ENCODE measurements at regions not wholly inside any gene's neighbourhood (a gene's known extent, or its start where the extent isn't known, plus 50 kb on each side); places are given as distances from the start of the nearest gene placed in this dataset.

DNA sequence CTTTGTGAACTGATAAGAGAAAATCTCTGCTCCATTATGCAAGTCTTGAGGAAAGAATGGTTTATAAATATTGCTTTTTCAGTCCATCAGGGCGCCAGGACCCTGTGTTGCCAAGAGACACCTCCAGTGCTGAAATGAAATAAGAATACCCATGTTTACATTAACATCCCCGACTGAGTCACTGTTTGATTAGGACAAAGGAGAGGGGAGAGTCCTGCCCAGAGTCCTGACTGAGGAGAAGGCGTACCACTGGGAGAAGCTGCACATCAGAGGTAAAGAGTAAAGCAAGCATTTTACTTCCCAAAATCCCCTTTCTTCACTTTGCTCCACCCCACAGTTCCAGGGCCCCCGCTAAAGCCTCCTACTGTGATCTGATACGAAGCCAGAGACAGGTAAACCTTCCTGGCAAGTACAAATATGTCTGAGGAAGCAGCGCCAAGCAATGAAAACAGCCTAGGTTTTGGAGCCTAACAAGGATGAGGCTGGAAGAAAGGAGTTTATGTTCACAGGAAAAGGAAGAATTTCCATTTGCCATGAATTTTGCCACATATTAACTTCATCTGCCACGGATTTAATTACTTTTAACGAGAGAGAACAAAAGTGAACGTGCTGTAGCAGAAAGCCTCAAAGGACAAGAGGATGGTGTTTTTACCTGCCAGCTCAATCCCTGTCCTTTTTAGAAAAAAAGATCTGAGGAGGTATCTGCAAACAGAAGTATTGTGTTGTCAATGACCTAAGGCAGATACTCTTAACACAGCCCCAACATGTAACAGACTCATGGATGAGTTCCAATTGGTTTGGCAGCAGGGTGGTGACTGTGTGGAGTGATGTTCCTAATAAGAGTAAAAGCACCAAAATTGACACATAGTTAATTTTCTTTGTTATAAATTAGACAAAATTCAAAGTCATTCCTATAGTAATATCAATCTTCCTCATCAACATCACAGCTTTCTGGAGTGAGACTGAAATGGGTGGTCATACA is 209.4 kb upstream of the TLE4 start:
- H3K27ac ChIP-seq: no peak overlapping the region
- H3K9me3 ChIP-seq: no peaks in the 10 kb centered on the region
- no peaks in the 10 kb centered on the region for H3K36me3 ChIP-seq
- no peak overlapping the region for H3K4me3 ChIP-seq
- H3K4me1 ChIP-seq: no peaks in the 10 kb centered on the region
- TF ChIP-seq POLR2A (IDR thresholded peaks at IDR 0.05) (no peak), EP300 (IDR thresholded peaks at IDR 0.05) (no peak), CTCF (IDR thresholded peaks at IDR 0.05) (no peak)
- DNase-seq (ENCODE audit: low spot score in 2 of 2): no peak
- H3K27me3 ChIP-seq: no peaks in the 10 kb centered on the region
- 63 to 66% methylated on average over 9 of the region's 9 CpGs for WGBS, 2 donors

DNA sequence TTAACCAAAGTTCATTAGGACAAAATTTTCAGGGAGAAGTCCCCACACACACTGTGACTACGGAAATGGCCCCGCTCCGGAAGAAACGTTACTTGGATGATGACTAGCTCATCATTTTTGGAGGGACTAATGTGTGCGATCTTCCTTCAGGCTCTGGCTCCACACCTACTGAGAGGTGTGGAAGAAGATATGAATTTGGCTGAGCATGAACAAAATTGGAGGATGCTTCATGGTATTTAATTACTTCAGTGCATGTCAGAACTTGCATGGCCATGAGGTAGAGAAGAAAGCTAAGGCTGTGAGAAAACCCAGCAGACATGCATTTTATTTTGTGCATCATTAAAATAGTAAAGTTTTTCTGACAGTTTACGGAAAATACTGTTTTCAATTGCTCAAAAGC is 202.1 kb upstream of the TLE4 start:
- Histone ChIP-seq H3K4me1 (no peaks in the 10 kb centered on the region), H3K9me3 (no peaks in the 10 kb centered on the region), H3K4me3 (no peak overlapping the region), H3K36me3 (no peaks in the 10 kb centered on the region), H3K27me3 (no peaks in the 10 kb centered on the region), H3K27ac (no peak overlapping the region)
- no peak for DNase-seq (ENCODE audit: low spot score in 2 of 2)
- 86 to 88% methylated on average over 6 of the region's 6 CpGs for WGBS, 2 donors
- no peak for TF ChIP-seq CTCF (IDR thresholded peaks at IDR 0.05)
- TF ChIP-seq POLR2A (IDR thresholded peaks at IDR 0.05): no peak
- no peak for TF ChIP-seq EP300 (IDR thresholded peaks at IDR 0.05)

GRCh38 chr9:79371301-79371700 is 200.5 kb upstream of the TLE4 start:
- H3K36me3 ChIP-seq: no peaks in the 10 kb centered on the region
- H3K4me1 ChIP-seq: no peaks in the 10 kb centered on the region
- 83 to 85% methylated on average over 2 of the region's 2 CpGs for WGBS, 2 donors
- DNase-seq (ENCODE audit: low spot score in 2 of 2): no peak
- no peak overlapping the region for H3K27ac ChIP-seq
- TF ChIP-seq CTCF (IDR thresholded peaks at IDR 0.05) (no peak), POLR2A (IDR thresholded peaks at IDR 0.05) (no peak)
- H3K4me3 ChIP-seq: no peak overlapping the region
- H3K27me3 ChIP-seq: no peaks in the 10 kb centered on the region
- H3K9me3 ChIP-seq: no peaks in the 10 kb centered on the region

DNA sequence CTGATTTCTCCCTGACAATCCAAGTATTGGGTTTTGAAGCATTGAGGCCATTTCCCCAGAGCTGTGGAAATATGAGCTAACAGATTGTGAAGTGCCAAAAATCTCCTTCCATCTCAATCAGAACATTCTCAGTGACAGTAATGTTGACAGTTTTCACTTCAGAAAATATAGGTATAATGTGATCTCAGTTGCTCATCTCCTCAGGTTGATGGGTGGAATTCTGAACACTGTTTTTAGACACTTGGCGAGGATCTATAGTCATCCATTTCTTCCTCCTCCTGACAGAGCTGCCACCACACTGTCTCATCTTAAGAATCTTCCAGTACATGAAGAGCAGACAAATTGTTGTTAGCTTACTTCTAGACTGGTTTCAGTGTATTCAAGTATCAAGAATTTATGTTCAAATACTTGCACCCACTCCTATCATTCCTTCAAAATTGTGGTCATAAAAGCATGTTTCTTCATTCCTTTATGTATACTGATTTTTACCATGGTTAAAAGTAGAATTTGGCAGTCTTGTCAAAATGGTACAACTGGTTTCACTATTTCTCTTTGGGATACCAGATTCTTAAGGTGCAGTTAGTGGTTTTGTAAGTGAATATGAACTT is 199.7 kb upstream of the TLE4 start:
- Histone ChIP-seq H3K9me3 (no peaks in the 10 kb centered on the region), H3K27ac (no peak overlapping the region), H3K36me3 (no peaks in the 10 kb centered on the region), H3K4me3 (no peak overlapping the region), H3K27me3 (no peaks in the 10 kb centered on the region), H3K4me1 (no peaks in the 10 kb centered on the region)
- no peak for TF ChIP-seq CTCF (IDR thresholded peaks at IDR 0.05)
- TF ChIP-seq EP300 (IDR thresholded peaks at IDR 0.05): no peak
- TF ChIP-seq POLR2A (IDR thresholded peaks at IDR 0.05): no peak
- DNase-seq (ENCODE audit: low spot score in 2 of 2): no peak
- WGBS, 2 donors: 100% methylated on average over 1 of the region's 1 CpG

DNA sequence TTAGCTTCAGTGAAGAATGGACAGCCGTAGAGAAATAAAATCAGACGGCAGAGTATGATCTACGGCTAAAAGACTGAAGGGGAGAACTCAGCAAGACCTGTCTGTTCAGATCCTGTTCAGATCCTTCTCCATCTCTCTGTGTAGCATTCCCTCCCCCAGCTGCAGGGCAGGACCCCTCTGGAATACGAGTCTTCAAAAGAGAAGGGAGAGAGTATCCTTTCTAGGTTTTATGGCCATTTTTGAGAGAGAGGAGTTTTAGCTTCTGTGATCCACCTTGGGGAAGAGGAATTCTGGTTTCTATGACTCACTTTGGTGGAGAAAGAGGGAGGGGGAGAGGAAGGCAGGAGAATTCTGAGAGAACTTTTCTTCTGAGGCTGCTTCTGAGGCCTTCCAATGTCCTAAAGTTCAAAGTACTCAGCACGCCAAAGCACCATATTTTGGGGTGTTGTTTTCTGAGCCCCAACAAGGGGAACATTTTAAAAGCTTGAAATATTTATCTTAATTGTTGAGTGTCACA is 194.4 kb upstream of the TLE4 start:
- Histone ChIP-seq H3K9me3 (peaks cover 0 to 8% (median 0%) of the 10 kb centered on the region in 4 donors), H3K27me3 (no peaks in the 10 kb centered on the region), H3K4me3 (no peak overlapping the region), H3K27ac (no peak overlapping the region), H3K36me3 (no peaks in the 10 kb centered on the region), H3K4me1 (no peaks in the 10 kb centered on the region)
- TF ChIP-seq CTCF (IDR thresholded peaks at IDR 0.05): no peak
- no peak for TF ChIP-seq POLR2A (IDR thresholded peaks at IDR 0.05)
- no peak for TF ChIP-seq EP300 (IDR thresholded peaks at IDR 0.05)
- DNase-seq (ENCODE audit: low spot score in 2 of 2): no peak
- 71 to 73% methylated on average over 5 of the region's 5 CpGs for WGBS, 2 donors
